CD8-positive, alpha-beta memory T cell (primary cell): ENCODE measurements at regions not wholly inside any gene's neighbourhood (a gene's known extent, or its start where the extent isn't known, plus 50 kb on each side); places are given as distances from the start of the nearest gene placed in this dataset.
"Not testable (repeated sequence)": the region's sequence is repeated elsewhere in the genome, so short reads cannot be mapped to it uniquely, and the experiment has no call there.

Experiments
- CTCF ChIA-PET: fragments of 350-600 bp; sonication (Branson Sonifier 250); formaldehyde crosslinking; loops from one replicate; lab custom pipeline; 2021; ENCODE audit warnings: antibody characterized with exemption; lab: Charles Lee
- POLR2A ChIA-PET: fragments of 350-600 bp; sonication (Branson Sonifier 250); formaldehyde crosslinking; loops from one replicate; lab custom pipeline; 2021; ENCODE audit warnings: antibody characterized with exemption; lab: Charles Lee
- DNase-seq, 5 donors: peaks; one replicate each; pipeline versions ENCODE4 v3.0.0 to v3.0.0-alpha.2; 2020 to 2022; ENCODE audit warnings: mixed read lengths in 1 of 5
- H3K27ac ChIP-seq: one replicate; pipeline ENCODE4 v1.7.0; 2013; ENCODE audit warnings: low read depth, mild to moderate bottlenecking, low read length, moderate library complexity
- H3K27me3 ChIP-seq: 2 replicates; pipeline ENCODE4 v1.7.0; 2013; ENCODE audit warnings: low read length, mild to moderate bottlenecking; ENCODE audit not compliant: insufficient read depth, poor library complexity, severe bottlenecking
- H3K36me3 ChIP-seq: 2 replicates; pipeline ENCODE4 v1.7.0; 2013; ENCODE audit warnings: mild to moderate bottlenecking, low read length, moderate library complexity; ENCODE audit not compliant: insufficient read depth
- H3K4me1 ChIP-seq: 2 replicates; pipeline ENCODE4 v1.7.0; 2013; ENCODE audit warnings: mild to moderate bottlenecking, low read length, moderate library complexity; ENCODE audit not compliant: insufficient read depth
- H3K4me3 ChIP-seq: 2 replicates; pipeline ENCODE4 v1.7.0; 2013; ENCODE audit warnings: mild to moderate bottlenecking, low read length
- H3K9me3 ChIP-seq: 2 replicates; pipeline ENCODE4 v1.7.0; 2013; ENCODE audit warnings: mild to moderate bottlenecking, low read length
- H3K27ac Mint-ChIP-seq, 8 donors: one replicate each; pipeline ENCODE4 v1.8.0; 2020 to 2021; ENCODE audit warnings: mixed read lengths in 8 of 8, mild to moderate bottlenecking in 6 of 8, inconsistent platforms in 3 of 8, moderate library complexity in 3 of 8
- H3K27me3 Mint-ChIP-seq, 2 donors: one replicate each; pipeline ENCODE4 v1.8.0; 2020 to 2021; ENCODE audit warnings: mixed read lengths in 2 of 2, mild to moderate bottlenecking in 1 of 2, moderate library complexity in 1 of 2
- H3K36me3 Mint-ChIP-seq, 3 donors: one replicate each; pipeline ENCODE4 v1.8.0; 2020 to 2021; ENCODE audit warnings: mixed read lengths in 3 of 3, inconsistent platforms in 1 of 3, mild to moderate bottlenecking in 1 of 3
- H3K4me1 Mint-ChIP-seq, 3 donors: one replicate each; pipeline ENCODE4 v1.8.0; 2020 to 2021; ENCODE audit warnings: mixed read lengths in 3 of 3, inconsistent platforms in 1 of 3, mild to moderate bottlenecking in 1 of 3
- H3K4me3 Mint-ChIP-seq, 7 donors: one replicate each; pipeline ENCODE4 v1.8.0; 2020 to 2021; ENCODE audit warnings: mixed read lengths in 7 of 7, mild to moderate bottlenecking in 6 of 7, moderate library complexity in 4 of 7, inconsistent platforms in 2 of 7
- H3K9me3 Mint-ChIP-seq, 5 donors: one replicate each; pipeline ENCODE4 v1.8.0; 2020 to 2022; ENCODE audit warnings: mixed read lengths in 5 of 5, mild to moderate bottlenecking in 3 of 5, moderate library complexity in 2 of 5, inconsistent platforms in 1 of 5

DNA sequence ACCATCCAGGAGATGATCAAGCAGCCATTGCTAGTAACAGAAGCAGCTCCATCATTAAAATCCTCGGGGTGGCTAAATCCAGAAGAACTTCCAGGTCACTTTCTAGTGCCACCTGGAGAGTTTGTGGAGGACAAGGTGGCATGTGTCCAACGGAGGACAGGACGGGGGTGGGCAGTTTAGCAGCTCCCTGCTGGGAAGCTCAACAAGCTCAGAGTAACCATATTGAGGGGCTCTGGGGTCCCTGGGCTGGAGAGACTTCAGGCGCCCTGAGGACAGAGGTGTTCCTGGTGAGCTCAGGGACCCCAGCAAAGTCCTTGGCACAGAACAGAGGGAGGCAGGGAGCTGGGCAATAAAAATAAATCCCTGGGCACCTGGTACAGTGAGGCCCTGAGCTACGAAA is 140.0 kb upstream of the FHL2 start:
- POLR2A ChIA-PET, result no interaction called here

DNA sequence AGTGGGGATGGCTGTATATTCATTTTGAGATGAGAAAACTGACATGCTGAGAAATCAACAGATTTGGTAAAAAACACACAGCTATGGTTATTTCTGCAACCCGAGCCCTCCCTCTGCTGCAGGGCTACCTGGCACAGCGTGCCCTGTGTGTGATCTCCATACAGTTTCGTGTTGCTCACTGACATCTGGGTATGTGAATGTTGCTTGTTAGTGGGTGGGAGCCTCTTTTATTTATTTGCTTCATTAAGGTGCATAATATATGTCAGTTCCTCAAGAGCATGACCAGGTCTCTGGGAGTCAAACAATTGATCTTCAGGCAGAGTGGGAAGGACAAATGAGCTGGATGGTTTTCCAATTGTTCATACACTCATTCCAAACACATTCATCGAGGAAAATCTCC is 139.1 kb upstream of the FHL2 start:
- CTCF ChIA-PET, result interaction anchor here (1.0 kb wide), 1 partner anchor 9 kb away, joined by 3 read pairs; no protein-coding TSS in a partner anchor
- POLR2A ChIA-PET, result no interaction called here

More for the DNA sequence above, 140.0 kb upstream of the FHL2 start:
- Histone ChIP-seq H3K36me3 (no peaks in the 10 kb centered on the region), H3K9me3 (no peaks in the 10 kb centered on the region), H3K27ac (no peak overlapping the region), H3K27me3 (no peaks in the 10 kb centered on the region), H3K4me3 (no peak overlapping the region), H3K4me1 (no peaks in the 10 kb centered on the region)
- Mint-ChIP-seq H3K27me3 (peaks cover 11 to 28% of the 10 kb centered on the region in 2 donors), H3K4me3 (no peak overlapping the region), H3K27ac (no peak overlapping the region), H3K36me3 (no peaks in the 10 kb centered on the region), H3K4me1 (peaks cover 0 to 4% (median 0%) of the 10 kb centered on the region in 3 donors), H3K9me3 (no peaks in the 10 kb centered on the region)
- DNase-seq, result no peak
- CTCF ChIA-PET, result interaction anchor here (1.0 to 1.3 kb wide), 3 partner anchors 8 to 17 kb away, joined by 3 to 4 read pairs (median 3); no protein-coding TSS in a partner anchor

DNA sequence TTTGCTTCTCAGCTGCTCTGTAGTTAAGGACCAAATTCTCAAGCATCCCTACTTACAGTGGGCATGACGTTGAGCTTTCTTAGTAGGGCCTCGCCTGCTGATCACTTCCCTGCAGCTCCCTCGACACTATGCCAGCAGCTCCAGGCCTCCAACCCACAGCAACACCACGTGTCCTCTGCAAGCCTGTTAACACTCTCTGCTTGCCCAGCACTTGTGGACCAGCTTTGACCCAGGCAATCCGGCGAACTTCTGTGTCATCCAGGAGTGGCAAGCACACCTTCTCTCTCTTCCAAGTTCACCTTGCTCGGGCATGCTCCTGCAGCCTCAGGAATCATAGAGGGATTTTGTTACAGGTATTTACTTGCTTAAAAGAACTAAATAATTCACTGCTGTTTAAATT is 138.6 kb upstream of the FHL2 start:
- Histone ChIP-seq H3K4me1 (no peaks in the 10 kb centered on the region), H3K4me3 (no peak overlapping the region), H3K9me3 (no peaks in the 10 kb centered on the region), H3K27ac (no peak overlapping the region), H3K36me3 (no peaks in the 10 kb centered on the region), H3K27me3 (no peaks in the 10 kb centered on the region)
- peaks cover 11 to 28% of the 10 kb centered on the region in 2 donors for H3K27me3 Mint-ChIP-seq
- ChIA-PET CTCF (no interaction called here), POLR2A (no interaction called here)
- no peaks in the 10 kb centered on the region for H3K36me3 Mint-ChIP-seq
- H3K4me3 Mint-ChIP-seq, result no peak overlapping the region
- peaks cover 0 to 4% (median 0%) of the 10 kb centered on the region in 3 donors for H3K4me1 Mint-ChIP-seq
- no peak overlapping the region for H3K27ac Mint-ChIP-seq
- H3K9me3 Mint-ChIP-seq, result no peaks in the 10 kb centered on the region
- no peak for DNase-seq

More for the DNA sequence above, 139.1 kb upstream of the FHL2 start:
- Histone ChIP-seq H3K27ac (no peak overlapping the region), H3K27me3 (no peaks in the 10 kb centered on the region), H3K4me3 (no peak overlapping the region), H3K36me3 (no peaks in the 10 kb centered on the region), H3K4me1 (no peaks in the 10 kb centered on the region), H3K9me3 (no peaks in the 10 kb centered on the region)
- Mint-ChIP-seq H3K27ac (no peak overlapping the region), H3K4me3 (no peak overlapping the region), H3K4me1 (peaks cover 0 to 4% (median 0%) of the 10 kb centered on the region in 3 donors), H3K9me3 (no peaks in the 10 kb centered on the region), H3K27me3 (peaks cover 11 to 28% of the 10 kb centered on the region in 2 donors), H3K36me3 (no peaks in the 10 kb centered on the region)
- DNase-seq, result no peak

DNA sequence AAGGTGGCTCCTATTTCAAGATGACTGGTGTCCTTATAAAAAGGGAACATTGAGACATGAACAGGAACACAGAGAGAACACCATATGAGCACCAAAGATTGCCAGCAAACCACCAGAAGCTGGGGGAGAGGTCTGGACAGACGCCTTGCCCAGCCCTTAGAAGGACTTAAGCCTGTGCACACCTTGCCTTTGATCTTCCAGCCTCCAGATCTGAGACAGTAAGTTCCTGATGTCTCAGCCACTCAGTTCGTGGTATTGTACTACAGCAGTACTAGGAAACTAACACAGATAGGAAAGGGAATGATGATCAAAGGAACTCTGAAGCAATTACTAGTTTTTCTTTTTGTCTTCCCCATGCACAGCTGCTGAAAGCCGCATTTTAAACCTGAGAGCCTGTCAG is 137.3 kb upstream of the FHL2 start:
- H3K4me1 Mint-ChIP-seq, result peaks cover 0 to 4% (median 0%) of the 10 kb centered on the region in 3 donors
- no peak overlapping the region for H3K4me3 ChIP-seq
- CTCF ChIA-PET, result no interaction called here

DNA sequence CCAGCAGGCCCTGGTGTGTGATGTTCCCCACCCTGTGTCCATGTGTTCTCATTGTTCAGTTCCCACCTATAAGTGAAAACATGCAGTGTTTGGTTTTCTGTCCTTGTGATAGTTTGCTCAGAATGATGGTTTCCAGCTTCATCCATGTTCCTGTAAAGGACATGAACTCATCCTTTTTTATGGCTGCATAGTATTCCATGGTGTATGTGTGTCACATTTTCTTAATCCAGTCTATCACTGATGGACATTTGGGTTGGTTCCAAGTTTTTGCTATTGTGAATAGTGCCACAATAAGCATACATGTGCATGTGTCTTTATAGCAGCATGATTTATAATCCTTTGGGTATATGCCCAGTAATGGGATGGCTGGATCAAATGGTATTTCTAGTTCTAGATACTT is 130.4 kb upstream of the FHL2 start:
- H3K9me3 Mint-ChIP-seq, H3K27ac Mint-ChIP-seq, H3K36me3 ChIP-seq, H3K4me1 Mint-ChIP-seq, H3K27me3 Mint-ChIP-seq, H3K36me3 Mint-ChIP-seq, H3K27ac ChIP-seq, H3K9me3 ChIP-seq, H3K4me3 ChIP-seq, H3K4me1 ChIP-seq, CTCF ChIA-PET, H3K27me3 ChIP-seq, DNase-seq, H3K4me3 Mint-ChIP-seq, POLR2A ChIA-PET: not testable (repeated sequence)

More for the DNA sequence above, 137.3 kb upstream of the FHL2 start:
- H3K4me1 ChIP-seq, result no peaks in the 10 kb centered on the region
- Mint-ChIP-seq H3K4me3 (no peak overlapping the region), H3K9me3 (no peaks in the 10 kb centered on the region), H3K27ac (no peak overlapping the region), H3K36me3 (no peaks in the 10 kb centered on the region), H3K27me3 (peaks cover 11 to 28% of the 10 kb centered on the region in 2 donors)
- H3K27me3 ChIP-seq, result no peaks in the 10 kb centered on the region
- POLR2A ChIA-PET, result interaction anchor here (0.6 kb wide), 1 partner anchor 419 kb away, joined by 3 read pairs; no protein-coding TSS in a partner anchor
- no peak overlapping the region for H3K27ac ChIP-seq
- H3K9me3 ChIP-seq, result no peaks in the 10 kb centered on the region
- DNase-seq, result no peak
- no peaks in the 10 kb centered on the region for H3K36me3 ChIP-seq

DNA sequence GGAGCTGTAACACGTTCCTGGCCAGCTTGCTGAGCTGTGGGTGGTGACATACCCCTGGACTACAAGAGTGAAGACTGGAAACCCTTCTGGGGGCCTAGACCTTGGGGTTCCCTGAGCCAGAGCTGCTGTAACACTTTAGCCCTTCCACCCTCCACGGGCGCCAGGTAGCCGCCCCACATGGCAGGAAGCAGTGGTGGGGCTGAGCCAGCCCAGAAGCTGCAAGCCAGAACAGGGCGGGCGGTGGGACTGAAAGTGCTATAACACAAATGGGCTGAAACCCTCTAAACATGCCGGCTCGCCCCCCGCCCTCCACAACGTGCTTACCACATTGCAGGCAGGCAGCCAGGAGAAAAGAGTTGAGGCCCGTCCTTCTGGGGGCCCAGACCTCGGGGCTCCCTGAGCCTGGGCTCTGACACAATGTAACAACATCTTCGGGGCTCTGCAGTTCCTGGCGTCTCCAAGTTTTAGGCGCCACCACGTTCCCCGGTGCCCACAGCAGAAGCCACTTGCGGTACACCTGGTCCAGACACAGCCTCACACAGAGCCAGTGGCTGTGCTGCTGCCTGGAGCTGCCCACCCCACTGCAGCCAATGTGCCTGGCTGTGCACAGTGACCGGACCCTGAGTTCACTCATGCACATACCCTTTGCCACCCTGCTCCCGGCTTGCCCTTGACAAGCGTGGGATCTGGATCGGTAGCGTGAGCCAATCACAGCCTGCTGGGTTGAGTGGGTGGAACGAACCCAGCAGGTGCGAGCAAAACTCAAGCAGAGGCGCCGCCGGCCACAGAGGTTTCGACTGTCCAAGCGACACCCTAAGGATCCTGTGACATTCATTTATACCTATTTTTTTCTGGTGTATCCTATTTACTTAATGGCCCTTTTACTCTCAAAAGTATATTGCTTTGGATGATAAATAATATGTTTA is 127.4 kb upstream of the FHL2 start:
- DNase-seq, result no peak
- CTCF ChIA-PET, result interaction anchor here (1.0 kb wide), 1 partner anchor 157 kb away, joined by 3 read pairs; no protein-coding TSS in a partner anchor
- no peak overlapping the region for H3K27ac ChIP-seq
- POLR2A ChIA-PET, result no interaction called here
- H3K4me1 Mint-ChIP-seq, result no peaks in the 10 kb centered on the region
- H3K27me3 ChIP-seq, result no peaks in the 10 kb centered on the region
- peak overlapping the region in 1 of 8 donors; percentile 47 for H3K27ac Mint-ChIP-seq
- H3K36me3 ChIP-seq, result no peaks in the 10 kb centered on the region
- no peaks in the 10 kb centered on the region for H3K4me1 ChIP-seq
- no peaks in the 10 kb centered on the region for H3K9me3 ChIP-seq
- H3K4me3 ChIP-seq, result no peak overlapping the region
- H3K27me3 Mint-ChIP-seq, result peaks cover 0 to 7% of the 10 kb centered on the region in 2 donors
- H3K4me3 Mint-ChIP-seq, result no peak overlapping the region
- no peaks in the 10 kb centered on the region for H3K9me3 Mint-ChIP-seq
- H3K36me3 Mint-ChIP-seq, result no peaks in the 10 kb centered on the region

DNA sequence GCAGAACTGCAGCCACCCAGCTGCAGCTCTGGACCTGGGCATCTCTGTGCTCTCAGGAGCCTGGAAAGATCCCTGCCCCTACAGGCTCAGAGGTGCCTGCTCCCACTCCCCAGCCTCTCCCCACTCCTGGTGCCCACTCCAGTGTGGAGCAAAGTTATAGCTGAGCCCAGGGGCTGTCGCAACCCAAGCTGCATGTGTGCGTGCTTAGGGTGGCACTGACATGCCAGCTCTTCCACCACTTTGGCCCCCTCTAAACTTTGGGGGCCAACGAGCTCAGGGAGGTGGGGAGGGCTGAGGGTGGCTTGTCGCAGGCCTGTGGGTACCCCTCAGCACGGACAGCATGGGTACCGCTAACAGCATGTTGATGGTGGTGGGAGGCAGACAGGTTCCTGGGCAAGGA is 126.3 kb upstream of the FHL2 start:
- Histone ChIP-seq H3K4me3 (no peak overlapping the region), H3K4me1 (no peaks in the 10 kb centered on the region), H3K9me3 (no peaks in the 10 kb centered on the region), H3K36me3 (no peaks in the 10 kb centered on the region), H3K27ac (no peak overlapping the region), H3K27me3 (no peaks in the 10 kb centered on the region)
- no peak for DNase-seq
- Mint-ChIP-seq H3K27ac (no peak overlapping the region), H3K4me1 (no peaks in the 10 kb centered on the region), H3K9me3 (no peaks in the 10 kb centered on the region), H3K27me3 (peaks cover 0 to 12% of the 10 kb centered on the region in 2 donors), H3K4me3 (no peak overlapping the region), H3K36me3 (no peaks in the 10 kb centered on the region)
- POLR2A ChIA-PET, result no interaction called here
- CTCF ChIA-PET, result interaction anchor here (10.5 kb wide), 1 partner anchor 156 kb away, joined by 99 read pairs; no protein-coding TSS in a partner anchor

DNA sequence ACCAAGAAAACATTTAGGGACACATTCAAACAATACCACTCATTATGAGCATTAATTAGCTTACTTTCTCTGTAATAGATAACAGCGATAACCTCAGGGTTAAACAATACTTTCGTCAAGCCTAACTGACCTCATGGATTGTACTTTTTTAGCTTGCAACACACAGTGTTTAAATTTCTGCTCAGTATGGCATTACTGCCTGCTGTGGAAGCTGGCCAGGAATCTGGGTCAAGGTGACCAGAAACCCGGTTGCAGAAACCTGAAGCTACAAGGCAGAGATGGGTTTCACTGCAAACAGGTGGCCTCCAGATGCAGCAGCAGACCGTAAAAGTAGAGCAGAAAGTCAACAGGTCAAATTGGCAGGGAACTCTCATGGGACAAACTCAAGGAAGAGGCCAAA is 123.8 kb upstream of the FHL2 start:
- H3K4me1 ChIP-seq, result no peaks in the 10 kb centered on the region
- CTCF ChIA-PET, result interaction anchor here (0.9 to 10.5 kb wide), 2 partner anchors 10 to 153 kb away, joined by 3 to 99 read pairs; no protein-coding TSS in a partner anchor

More for the DNA sequence above, 123.8 kb upstream of the FHL2 start:
- no peaks in the 10 kb centered on the region for H3K4me1 Mint-ChIP-seq
- Histone ChIP-seq H3K9me3 (no peaks in the 10 kb centered on the region), H3K36me3 (no peaks in the 10 kb centered on the region), H3K27me3 (no peaks in the 10 kb centered on the region), H3K27ac (no peak overlapping the region), H3K4me3 (no peak overlapping the region)
- peaks cover 2 to 13% of the 10 kb centered on the region in 2 donors for H3K27me3 Mint-ChIP-seq
- no peak overlapping the region for H3K4me3 Mint-ChIP-seq
- H3K27ac Mint-ChIP-seq, result no peak overlapping the region
- POLR2A ChIA-PET, result no interaction called here
- no peaks in the 10 kb centered on the region for H3K36me3 Mint-ChIP-seq
- no peaks in the 10 kb centered on the region for H3K9me3 Mint-ChIP-seq
- no peak for DNase-seq
